ENCODE measurements at regions not wholly inside any gene's neighbourhood (a gene's known extent, or its start where the extent isn't known, plus 50 kb on each side); places are given as distances from the start of the nearest gene placed in this dataset.
"Not testable (repeated sequence)": the region's sequence is repeated elsewhere in the genome, so short reads cannot be mapped to it uniquely, and the experiment has no call there.

DNA sequence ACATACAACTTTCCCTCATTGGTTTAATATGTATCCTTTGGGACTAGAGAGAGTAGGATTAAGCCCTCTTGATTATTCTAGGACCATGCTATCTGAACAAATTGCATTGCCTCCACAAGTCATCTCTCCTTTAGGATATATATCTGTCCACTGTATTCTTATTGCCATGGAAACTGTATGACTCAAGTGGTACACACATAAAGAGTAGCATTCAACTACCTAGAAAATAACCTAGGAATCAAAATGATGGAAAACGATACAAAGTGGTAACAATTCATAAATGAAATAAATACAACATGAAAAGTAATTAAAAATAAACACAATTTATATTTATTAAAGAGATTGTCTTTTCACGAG is 212.1 kb upstream of the P2RY1 start:
- DNase-seq, result no peak

DNA sequence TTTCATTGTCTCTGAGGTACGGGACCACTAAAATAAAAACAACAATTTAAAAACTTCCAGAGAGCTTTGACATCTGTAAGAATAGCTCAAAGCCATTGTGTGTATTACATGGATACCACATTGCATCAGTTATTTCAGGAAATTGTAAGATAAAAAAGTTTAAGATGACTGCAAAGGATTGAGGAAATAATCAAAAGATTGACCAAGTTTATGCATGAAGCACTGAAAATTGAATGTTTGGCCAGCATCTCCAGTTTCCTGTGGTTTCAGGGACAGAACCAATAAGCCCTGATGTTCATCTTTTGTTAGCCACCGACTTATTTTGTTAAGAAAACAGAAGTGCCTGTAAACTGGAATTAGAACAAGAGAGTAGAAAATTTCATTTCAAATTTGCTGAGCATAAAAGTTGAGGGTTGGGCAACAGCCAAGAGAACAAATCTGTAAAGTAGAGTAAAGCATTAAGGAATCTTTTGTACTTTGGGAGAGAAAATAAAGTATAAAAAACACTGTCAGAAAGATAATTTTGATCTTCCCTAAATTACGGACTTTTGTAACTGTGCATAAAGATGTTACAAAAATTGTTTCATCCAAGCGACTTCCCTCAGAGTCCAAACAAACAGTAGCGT is 211.5 kb upstream of the P2RY1 start:
- DNase-seq, result no peak

DNA sequence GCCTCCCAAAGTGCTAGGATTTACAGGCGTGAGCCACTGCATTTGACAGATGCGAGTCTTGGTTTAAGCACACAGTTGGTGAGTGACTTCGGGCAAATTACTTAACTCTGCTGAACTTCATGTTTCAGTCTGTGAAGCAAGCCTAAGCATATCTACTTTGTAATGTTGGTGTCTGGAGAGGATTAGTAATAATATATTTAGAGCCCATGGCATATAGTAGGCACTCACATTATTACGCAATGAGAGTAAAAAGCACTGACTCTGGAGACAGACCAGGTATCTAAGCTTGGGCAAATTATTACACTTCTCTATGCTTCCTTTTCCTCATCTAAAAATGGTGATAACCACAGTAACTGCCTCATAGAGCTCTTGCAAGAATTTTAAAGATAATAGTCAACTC is 208.7 kb upstream of the P2RY1 start:
- DNase-seq, result no peak

DNA sequence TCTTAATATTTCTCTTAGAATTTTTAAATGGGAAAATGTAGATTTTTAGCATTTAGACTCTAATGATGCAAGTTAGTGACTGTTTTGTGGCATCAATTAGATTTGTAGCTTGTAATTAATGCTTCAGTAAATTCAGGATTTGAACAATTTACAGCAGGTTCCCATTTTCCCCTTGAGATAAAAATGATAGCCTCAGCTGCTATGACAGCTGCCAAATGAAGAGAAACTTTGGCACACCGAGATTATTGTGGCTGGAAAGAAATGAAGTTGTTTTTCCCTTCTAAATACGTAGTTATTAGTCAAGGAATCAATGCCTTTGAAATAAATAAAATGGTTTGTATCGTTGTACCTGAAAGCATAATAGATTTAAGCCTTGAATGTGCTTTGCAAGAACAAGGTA is 206.4 kb upstream of the P2RY1 start:
- no peak for DNase-seq

DNA sequence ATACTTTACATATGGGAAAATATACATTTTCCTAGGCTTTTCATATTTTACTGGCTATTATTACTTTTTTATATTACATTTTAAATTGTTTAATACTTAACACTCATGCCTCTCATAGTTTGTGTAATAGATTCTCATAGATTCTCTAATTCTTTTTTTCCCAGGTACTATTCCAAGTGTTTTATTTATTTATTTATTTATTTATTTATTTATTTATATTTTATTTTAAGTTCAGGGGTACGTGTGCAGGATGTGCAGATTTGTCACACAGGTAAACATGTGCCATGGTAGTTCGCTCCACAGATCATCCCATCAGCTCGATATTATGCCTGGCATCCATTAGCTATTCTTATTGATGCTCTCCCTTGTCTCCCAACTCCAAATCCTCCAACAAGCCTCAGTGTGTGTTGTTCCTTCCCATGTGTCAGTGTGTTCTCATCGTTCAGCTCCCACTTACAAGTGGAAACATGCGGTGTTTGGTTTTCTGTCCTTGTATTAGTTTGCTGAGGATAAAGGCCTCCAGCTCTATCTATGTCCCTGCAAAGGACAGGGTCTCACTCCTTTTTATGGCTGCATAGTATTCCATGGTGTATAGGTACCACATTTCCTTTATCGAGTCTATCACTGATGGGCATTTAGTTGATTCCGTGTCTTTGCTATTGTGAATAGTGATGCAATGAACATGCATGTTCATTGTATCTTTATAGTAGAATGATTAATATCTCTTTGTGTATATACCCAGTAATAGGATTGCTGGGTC is 205.4 kb upstream of the P2RY1 start:
- DNase-seq, result no peak

DNA sequence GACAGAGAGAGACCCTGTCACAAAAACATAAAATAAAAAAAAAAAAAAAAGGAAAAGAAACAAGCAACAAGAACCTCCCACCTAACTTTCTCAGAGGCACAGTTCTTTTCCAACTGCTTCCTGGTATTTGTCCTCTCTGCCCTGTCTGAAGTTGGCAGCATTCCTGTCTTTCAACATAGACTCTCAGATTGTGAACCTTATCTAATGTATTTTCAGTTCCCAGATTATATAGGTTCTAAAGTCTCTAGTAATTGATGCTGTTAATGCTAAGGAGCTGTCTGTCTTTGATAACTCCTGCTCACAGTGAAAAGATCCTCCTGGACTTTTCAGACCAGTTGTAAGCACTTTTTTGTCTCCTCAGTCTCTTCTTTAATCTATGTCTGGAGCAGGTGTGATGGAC is 199.5 kb upstream of the P2RY1 start:
- DNase-seq, result no peak

DNA sequence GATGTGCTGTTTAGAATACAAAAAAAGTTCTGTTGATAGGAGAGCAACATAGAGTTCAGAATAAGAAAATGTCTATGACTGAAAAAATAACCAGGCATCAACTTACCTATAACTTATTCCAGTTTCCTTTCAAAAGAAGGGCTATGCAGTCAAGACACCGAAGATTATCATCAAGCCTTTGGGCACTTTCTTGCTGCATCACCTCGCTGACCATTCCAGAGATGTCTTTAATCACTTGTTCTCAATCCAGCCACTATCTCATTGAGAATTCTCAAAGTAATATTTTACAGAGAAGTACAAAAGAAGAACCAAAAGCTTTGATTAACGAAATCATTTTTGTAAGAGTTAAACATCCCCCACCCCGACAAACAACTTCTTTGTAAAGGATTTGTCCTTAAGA is 198.3 kb upstream of the P2RY1 start:
- DNase-seq, result no peak

DNA sequence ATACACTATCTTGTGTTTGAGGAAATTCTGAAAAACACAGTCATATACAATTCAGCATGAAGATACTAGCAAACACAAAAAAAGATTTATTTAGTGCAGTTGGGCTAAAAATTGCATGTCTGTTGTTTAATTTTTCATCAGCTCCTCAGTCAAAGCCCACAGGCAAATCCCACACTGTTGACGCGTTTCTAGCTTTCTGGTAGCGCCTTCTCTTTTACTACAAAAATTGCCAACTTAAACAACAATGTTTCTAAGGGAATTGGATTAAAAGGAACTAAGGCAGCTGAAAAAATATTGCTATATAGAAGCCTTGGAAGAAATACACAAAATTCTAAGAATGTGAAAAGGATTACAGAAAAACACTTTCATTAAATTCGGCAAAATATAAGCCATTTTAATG is 196.7 kb upstream of the P2RY1 start:
- DNase-seq, result no peak

DNA sequence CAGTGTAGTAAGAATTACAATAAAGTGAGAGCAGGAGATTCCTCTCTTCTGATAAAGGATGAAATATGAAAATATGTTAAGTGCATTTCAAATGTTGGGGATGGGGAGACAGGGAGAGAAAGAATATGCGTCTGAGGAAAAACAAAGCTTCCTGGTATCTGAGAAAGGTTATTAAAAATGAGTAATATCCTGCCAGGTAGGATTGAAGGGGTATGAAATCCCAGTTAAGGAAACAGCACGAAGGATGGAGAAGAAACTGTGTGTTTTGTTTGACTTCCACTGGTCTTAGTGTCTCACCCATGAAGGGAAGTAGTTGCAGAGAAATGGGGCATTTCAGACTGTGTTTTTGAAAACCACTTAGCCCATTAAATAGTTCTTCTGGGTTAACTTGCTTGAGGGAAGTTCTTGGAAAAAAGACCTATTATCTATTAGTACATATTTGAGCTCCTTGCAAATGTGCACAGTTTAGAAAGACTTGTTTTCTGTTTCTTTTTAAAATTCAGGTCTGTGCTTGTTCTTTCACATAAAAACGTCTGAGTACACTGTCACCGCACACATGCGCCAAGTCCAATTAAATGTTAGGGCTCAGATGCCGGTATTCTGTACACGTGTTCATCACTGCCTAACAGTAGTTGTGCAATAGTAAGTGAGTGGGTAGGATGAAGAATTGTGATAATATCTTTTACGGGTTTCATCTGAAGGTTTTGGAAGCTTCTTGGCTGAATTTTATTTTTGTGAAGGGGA is 196.1 kb upstream of the P2RY1 start:
- no peak for DNase-seq

DNA sequence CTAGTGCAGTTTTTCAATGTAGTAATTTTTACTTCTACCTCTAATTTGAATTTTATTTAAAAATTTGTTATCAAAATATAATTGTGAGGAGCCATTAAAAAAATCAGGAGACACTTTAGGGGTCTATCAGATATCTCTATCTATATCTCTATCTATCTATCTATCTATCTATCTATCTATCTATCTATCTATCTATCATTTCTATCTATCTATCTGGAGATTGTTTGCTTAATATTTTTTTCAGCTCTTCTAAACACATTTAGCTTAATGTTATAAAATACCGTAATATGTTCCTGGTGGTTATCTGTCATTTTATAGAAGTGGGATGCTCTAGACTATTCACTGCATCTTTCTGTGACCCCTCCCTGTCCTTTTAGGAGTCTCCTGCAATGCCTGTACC is 193.7 kb upstream of the P2RY1 start:
- DNase-seq, result no peak

DNA sequence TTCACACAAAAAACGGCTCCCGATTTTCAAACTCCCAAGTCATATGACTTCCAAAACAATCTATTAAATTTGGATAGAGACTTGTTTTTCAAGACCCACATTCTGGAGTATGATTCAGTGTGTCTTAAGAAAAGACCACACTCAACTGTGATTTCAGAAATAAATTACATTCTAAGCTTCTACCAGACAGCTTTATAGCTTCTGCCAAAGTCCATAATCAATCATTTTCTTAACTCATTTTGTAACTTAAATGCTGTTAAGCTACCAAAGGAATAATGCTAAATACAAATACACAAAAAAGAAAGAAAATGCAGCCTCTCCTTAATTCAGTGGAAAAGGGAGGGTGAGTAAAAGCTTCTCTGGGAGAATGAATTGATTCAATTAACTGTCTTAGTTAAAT is 192.3 kb upstream of the P2RY1 start:
- DNase-seq, result no peak

DNA sequence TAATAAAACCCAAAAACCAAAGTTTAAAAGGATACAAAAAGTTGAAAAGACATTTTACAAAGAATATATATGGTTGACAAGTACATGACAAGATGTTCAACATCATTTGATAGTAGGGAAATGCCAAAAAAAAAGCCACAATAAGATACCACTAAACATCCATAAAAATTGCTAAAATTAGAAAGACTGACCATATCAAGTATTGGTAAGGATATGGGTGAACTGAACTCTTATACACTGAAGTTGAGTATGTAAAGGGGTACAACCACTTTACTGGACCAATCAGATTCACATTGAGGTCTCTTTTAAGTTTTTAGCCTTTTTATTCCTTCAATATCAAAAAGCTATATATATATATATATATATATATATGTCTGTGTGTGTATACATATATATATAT is 190.5 kb upstream of the P2RY1 start:
- no peak for DNase-seq

DNA sequence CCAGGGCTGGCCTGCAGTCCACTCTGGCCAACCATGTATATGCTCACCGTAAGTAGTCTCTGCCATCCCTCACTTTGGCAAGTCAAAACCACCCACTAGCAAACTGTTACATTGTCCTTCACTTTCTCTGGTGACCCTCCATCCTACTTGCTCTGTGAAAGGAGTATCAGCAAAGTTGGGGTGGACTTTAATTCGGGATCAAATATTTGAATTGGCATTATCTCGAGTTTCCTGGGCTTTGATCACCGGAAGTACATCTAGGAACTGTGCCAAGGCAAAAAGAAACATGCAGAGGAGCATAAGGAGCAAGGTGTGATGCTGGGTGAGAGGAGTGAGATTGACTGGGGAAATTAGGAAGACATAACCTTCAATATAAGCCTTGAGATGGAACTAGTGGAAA is 188.9 kb upstream of the P2RY1 start:
- DNase-seq, result no peak

DNA sequence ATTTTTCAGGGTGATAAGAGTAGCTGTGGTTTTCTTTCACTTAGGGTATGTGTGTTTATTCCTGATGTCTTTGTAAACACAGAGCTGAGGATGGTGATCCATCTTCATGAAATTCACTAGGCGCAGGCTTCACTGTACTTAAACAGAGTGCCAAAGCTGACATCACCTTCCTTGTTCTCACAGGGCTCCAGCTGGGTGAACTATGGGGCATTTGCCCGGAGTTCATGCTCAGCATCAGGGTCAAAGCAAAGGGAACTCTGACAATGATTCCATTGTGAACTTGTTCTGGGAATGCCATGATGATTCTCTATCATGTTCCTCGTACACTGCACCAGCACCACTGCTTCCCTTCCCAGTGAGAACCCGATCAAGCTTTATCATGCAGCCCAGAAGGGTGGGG is 184.8 kb upstream of the P2RY1 start:
- DNase-seq, result no peak

DNA sequence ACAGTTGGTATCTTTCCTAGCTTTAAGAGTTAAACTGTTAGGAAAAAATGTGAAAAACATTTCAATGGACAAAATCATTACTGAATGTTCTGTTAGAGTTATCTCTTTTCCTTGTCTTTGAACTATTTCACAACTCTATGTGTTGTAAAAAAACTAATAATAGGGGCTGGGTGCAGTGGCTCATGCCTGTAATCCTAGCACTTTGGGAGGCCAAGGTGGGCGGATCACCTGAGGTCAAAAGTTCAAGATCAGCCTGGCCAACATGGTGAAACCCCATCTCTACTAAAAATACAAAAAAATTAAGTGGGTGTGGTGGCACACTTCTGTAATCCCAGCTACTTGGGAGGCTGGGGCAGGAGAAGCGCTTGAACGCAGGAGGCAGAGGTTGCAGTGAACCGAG is 184.0 kb upstream of the P2RY1 start:
- DNase-seq, result not testable (repeated sequence)

DNA sequence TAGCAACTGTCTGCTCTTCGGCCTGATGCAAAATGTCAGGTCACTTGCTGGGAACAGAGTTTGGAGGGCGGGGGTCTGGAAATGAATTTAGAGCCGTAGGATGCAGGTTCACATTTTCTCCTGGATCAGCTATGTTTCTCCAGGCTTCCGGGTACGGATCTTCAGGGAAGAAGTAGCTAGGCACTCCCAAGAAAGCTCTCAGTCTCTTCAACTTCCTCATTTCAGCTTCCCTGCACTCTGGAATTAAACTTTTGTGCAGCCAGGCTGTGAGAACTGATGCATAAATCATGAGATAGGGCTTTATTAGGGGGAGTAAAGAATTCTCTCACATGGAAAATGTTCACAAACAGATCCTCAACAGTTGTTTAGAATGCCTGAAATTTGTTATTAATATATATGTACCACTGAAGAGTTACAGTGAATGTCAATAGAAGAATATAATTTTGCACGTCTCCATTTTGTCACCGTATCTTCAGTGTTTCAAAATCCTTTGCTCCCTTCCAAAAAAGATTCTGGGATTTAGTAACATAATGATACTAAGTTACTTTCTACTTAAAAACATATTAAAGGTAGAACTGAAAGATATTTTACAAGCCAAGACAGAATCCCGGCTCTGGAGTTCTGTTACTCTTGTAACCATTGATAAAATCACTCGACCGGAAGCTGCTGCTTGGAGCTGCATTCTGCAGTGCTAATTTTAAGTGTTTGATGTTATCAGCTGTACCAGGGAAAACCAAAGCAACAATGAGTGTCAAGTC is 178.5 kb upstream of the P2RY1 start:
- DNase-seq, result no peak

DNA sequence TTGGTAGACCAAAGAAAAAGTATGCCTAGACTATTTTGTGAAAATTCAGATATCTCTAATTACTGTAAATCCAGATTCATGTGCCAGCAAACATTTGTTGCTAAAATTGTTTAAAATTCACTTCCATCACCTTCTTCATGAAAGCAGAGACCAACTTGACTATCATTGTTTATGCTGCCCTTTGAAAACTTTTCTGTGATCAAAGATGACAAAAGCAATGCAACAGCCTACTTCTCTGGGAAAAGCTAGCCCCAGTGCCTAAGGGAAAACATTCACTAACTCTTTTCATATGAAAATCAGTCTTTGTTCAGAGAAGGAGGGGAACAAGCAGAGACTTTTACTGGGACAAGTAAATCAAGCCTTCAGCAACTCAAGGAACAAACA is 178.0 kb upstream of the P2RY1 start:
- DNase-seq, result no peak

DNA sequence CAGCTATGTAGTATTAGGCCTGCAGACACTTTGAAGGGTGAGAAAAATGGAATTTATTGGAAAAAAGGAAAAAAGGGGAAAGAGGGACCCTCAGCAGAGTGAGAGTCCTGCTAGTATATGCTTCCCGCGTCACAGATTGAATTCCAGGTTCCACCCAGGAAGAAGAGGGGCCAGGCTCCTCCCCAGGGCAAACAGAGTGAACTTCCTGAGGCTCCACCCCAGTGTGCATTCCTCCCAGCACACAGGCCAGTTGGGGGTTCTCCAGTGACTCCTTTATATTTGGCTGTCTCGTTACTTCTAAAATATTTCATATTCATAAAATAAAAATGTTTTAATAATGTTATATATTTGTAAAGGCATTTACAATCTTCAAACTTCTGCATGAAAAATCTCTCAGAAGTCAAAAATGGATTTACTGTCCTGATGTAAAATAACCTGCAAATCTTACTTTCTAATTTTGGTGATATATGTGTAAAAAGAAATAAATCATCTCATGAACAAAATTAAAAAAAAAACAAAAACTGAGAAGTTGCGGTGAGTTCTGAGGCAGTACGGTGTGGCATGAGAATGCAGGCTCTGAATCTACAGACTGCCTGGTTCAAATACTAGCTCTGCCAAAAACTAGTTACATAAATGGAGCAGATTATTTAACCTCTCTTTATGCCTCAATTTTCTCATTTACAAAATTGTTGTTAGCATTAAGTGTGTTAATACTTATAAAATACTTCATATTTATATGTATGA is 175.8 kb upstream of the P2RY1 start:
- no peak for DNase-seq

DNA sequence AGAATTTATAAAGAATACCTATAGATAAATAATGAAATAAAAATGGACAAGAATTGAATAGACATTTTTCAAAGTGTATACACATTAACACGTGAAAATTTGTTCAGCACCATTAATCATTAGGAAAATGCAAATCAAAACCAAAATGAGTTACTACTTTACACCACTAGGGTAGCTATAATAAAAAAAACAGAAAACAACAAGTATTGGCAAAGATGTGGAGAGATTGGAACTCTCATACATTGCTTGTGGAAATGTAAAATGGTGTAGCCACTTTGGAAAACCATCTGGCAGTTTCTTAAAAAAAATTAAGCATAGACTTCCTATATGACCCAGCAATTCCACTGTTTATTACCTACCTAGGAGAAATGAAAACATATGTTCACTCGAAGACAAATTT is 172.8 kb upstream of the P2RY1 start:
- DNase-seq, result no peak

DNA sequence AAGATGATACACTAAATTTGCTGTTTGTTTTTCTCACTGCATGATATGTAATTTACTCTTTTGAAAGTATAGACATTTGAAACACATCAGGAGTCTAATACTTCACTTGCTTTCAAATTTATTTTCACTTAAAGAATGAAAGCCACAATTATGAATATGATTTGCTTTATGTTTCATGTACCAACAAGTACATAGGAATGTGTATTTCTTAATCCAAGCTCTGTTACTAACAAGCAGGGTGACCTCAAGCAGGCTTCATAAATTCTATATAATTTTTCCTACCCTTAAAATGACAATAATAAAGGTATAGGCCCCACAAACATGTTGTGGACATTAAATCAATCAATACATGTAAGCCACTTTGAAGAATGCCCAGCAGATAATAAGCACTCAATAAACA is 170.2 kb upstream of the P2RY1 start:
- no peak for DNase-seq

DNA sequence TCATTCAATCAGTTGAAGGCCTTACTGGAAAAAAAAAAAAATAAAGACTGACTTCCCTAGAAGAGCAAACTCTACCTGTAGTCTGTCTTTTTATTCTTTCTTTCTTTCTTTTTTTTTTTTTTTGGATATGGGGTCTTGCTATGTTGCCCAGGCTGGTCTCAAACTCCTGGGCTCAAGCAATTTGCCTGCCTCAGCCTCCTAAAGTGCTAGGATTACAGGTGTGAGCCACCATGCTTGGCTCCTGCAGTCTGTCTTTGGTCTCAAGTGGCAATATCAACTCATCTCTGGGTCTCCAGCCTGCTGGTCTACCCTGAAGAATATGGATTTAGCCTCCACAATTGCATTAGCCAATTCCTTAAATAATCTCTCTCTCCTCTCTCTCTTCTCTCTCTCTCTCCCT is 167.7 kb upstream of the P2RY1 start:
- no peak for DNase-seq

DNA sequence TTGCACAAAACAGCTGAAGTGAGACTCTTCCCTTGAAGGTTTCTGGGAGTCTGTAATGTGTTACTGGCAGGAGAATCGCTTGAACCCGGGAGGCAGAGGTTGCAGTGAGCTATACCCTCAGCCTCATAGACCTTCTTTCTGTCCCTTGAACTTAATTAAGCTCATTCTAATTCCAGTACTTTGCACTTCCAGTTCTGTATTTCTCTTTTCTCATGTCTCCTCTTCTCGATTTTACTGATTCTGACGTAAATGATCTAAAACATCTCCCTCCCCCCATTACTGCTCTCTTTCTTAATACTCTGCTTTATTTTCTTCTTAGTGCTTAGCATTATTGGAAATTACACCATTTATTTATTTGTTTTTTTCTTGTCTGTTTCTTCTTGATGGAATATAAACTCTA is 165.4 kb upstream of the P2RY1 start:
- no peak for DNase-seq

Measured in NCI-H1694 (cell line).